AG04449 (cell line): ENCODE measurements at regions not wholly inside any gene's neighbourhood (a gene's known extent, or its start where the extent isn't known, plus 50 kb on each side); places are given as distances from the start of the nearest gene placed in this dataset.

Experiments used
- CTCF ChIA-PET: fragments of 350-600 bp; formaldehyde crosslinking; extraction: SDS; loops from one replicate; lab custom pipeline; 2021; ENCODE audit warnings: antibody characterized with exemption; lab: Yijun Ruan, JAX
- POLR2A ChIA-PET: fragments of 400-600, 350-600 bp; formaldehyde crosslinking; extraction: SDS; loops from one replicate; lab custom pipeline; 2020; ENCODE audit warnings: antibody characterized with exemption, inconsistent platforms; lab: Yijun Ruan, JAX
- DNase-seq: peaks from one replicate; pipeline ENCODE4 v3.0.0-alpha.2; 2010; ENCODE audit warnings: low read depth, low spot score
- H3K4me3 ChIP-seq: 2 replicates; pipeline ENCODE4 v1.5.1; 2011; ENCODE audit warnings: low read depth, mild to moderate bottlenecking, control low read depth, low read length
- TF ChIP-seq, protein P1 (sequence below): IDR thresholded peaks from one replicate; pipeline ENCODE4 v1.5.1; 2011; ENCODE audit warnings: mild to moderate bottlenecking, moderate library complexity, low read length, control low read depth, inconsistent platforms; ENCODE audit not compliant: insufficient read depth; ENCODE audit errors: missing control alignments

DNA sequence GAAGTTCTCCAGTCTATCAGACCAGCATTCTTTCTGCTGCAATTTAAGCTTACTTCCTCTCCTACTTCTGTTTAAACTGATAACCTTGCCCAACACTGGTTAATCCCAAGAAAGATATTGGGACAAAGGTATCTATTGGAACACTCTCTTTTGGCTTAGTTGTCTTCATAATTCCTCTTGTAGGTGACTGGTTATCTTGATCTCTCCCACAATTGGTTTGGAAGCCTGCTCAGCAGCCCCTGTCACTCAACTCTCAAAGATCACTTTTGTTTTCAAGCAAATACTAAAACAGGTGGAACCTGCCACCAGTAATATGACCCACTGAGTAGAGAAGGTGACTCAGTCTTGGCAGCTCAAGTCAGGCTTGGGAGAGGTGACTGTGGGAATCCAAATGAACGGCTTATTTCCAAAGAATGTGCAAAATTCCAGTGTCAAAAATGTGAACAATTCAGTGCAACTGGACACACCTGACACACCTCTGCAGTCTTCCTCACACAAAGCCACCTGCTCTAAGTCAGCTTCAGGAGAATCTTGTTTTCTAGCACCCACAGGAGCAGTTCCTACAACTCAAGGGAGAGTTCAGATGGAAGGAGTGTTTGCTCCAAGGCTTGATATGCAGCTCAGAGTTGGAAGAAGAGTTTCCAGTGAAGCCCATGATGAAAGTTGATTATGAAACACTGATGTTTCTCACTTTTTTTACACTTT is 83.2 kb upstream of the SLC38A2 start:
- ChIA-PET POLR2A (no interaction called here), CTCF (interaction anchor here (0.6 to 1.0 kb wide), 3 partner anchors 12 to 302 kb away, joined by 3 to 4 read pairs (median 4); no protein-coding TSS in a partner anchor)
- TF ChIP-seq, protein P1, sequence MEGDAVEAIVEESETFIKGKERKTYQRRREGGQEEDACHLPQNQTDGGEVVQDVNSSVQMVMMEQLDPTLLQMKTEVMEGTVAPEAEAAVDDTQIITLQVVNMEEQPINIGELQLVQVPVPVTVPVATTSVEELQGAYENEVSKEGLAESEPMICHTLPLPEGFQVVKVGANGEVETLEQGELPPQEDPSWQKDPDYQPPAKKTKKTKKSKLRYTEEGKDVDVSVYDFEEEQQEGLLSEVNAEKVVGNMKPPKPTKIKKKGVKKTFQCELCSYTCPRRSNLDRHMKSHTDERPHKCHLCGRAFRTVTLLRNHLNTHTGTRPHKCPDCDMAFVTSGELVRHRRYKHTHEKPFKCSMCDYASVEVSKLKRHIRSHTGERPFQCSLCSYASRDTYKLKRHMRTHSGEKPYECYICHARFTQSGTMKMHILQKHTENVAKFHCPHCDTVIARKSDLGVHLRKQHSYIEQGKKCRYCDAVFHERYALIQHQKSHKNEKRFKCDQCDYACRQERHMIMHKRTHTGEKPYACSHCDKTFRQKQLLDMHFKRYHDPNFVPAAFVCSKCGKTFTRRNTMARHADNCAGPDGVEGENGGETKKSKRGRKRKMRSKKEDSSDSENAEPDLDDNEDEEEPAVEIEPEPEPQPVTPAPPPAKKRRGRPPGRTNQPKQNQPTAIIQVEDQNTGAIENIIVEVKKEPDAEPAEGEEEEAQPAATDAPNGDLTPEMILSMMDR = no peak
- no peak overlapping the region for H3K4me3 ChIP-seq
- DNase-seq = no peak

DNA sequence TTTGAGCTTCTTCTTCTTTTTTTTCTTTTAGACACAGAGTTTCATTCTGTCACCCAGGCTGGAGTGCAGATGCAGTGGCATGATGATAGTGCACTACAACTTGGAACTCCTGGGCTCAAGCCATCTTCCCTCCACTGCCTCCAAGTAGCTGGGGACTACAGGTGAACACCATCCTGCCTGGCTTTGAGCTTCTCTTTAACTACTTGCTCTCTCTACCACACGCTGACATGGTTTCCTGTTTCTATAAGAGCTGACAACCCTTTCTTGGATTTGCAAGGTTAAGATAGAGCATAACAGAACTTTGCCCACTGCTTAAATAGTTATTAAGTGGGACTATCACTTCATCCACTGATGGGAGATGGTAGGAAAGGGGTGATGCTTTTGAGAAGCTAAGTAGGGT is 82.4 kb upstream of the SLC38A2 start:
- TF ChIP-seq, protein P1 = no peak
- POLR2A ChIA-PET = no interaction called here
- CTCF ChIA-PET = no interaction called here
- no peak overlapping the region for H3K4me3 ChIP-seq
- no peak for DNase-seq

DNA sequence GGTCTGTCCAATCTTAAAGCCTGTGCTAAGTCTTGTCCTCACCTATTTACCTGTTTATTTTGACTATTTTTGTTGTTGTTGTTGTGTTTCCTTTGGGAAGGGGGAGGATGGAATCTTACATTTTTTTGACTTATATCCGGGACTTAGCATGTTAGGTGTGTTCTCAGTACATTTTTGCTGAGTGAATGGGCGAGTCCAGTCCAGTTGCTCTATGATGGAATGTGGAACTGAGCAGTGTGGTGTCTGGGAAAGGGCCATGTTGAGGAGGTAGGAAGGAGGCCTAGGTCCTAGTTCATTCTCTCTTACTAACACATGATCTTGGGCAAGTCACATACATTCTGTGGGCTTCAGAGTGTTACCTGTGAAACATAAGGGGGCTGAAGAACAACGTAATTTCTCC is 80.9 kb upstream of the SLC38A2 start:
- ChIA-PET CTCF (no interaction called here), POLR2A (no interaction called here)
- TF ChIP-seq, protein P1 = no peak
- no peak for DNase-seq
- H3K4me3 ChIP-seq = no peak overlapping the region

DNA sequence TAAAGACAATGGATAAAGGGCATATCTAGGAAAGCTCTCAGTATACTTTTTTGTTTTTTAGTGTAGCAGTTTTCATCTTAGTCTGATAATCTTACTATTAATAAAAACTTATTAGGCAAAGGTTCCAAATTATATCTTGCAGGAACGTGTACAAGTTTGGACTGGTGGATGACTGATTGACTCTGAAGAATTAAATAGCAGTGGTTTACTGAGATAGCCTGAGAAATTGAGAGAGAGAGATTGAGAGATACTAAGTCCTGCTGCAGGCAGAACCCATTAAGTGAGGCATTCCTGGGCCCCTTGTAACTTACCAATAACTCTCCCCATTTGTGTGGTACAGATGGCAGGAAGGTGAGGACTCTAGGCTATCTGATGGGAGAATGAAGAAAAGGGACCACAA is 80.2 kb upstream of the SLC38A2 start:
- TF ChIP-seq, protein P1 = no peak
- no peak for DNase-seq
- H3K4me3 ChIP-seq = no peak overlapping the region
- ChIA-PET CTCF (no interaction called here), POLR2A (no interaction called here)

DNA sequence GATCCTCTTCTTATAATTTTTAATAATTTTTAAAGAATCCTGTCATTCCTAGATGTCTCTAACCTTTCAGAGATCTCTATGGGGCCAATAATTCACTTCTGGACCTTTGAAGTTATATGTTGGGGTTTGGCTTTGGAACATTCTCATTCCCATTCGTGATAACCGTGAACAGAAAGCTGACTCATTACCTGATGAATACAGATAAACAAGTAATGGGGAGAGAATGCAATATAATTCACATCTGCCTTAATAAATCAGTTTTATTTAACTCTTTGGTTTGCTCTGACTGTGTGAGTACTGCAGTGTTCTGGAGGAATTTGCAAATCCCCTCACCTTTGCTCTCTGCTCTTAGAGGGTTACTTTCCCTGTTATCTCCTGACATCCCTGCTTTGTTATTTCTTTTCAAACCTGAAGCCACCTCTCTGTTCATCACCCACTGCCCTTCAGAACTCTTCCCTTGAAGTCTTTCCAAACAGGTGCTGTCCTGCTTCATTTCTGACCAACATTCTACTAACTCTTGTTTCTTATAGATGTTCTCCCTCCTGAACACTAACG is 79.6 kb upstream of the SLC38A2 start:
- H3K4me3 ChIP-seq = no peak overlapping the region
- POLR2A ChIA-PET = no interaction called here
- TF ChIP-seq, protein P1 = no peak
- CTCF ChIA-PET = no interaction called here
- no peak for DNase-seq

DNA sequence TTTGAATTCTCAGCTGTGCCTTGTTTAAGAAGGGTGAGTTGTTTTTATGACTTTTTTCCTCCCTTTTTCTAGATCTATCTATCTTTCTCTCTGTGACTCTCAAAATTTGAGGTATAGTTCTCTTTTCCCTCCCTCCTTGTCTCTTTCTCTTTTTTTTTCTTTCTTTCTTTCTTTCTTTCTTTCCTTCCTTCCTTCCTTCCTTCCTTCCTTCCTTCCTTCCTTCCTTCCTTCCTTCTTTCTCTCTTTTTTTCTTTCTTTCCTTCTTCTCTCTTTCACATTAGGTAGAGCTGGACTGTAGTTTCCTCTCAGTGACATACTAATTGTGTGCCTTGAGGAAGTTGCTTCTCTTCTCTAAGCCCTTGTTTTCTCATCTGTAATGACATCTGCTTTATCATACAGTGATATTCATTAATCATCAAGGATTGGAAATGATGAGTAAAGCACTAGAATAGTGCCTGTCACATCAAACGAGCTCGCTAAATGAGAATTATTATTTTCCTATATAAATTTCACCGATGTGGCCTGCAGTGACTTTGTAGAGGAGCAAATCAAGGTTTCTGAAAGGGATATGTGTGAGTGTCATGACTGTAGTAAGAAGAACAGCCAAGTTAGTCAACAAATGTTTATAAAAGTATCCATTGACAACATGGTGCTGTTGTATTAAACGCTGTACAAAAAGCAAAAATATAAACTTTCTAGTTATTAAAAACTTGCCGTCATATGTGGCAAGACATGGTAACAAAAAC is 78.9 kb upstream of the SLC38A2 start:
- no peak for DNase-seq
- TF ChIP-seq, protein P1 = no peak
- ChIA-PET CTCF (no interaction called here), POLR2A (no interaction called here)
- no peak overlapping the region for H3K4me3 ChIP-seq
